ENCODE measurements at regions not wholly inside any gene's neighbourhood (a gene's known extent, or its start where the extent isn't known, plus 50 kb on each side); places are given as distances from the start of the nearest gene placed in this dataset.
A peak's percentile ranks its signal among the peaks of the same experiment; 100 is the strongest.

GRCh38 chr12:13668880-13669279 is 312.5 kb downstream of the GRIN2B start:
- DNase-seq: no peak

- no peak for DNase-seq
Measured at GRCh38 chr12:13666806-13667205, 314.6 kb downstream of the GRIN2B start.

GRCh38 chr12:13661005-13661887 is 320.2 kb downstream of the GRIN2B start:
- DNase-seq: peak; percentile 35 to 51 (median 47)

- no peak for DNase-seq
Measured at GRCh38 chr12:13654456-13654855, 326.9 kb downstream of the GRIN2B start.

GRCh38 chr12:13652105-13652504 is 329.3 kb downstream of the GRIN2B start:
- no peak for DNase-seq

GRCh38 chr12:13635709-13636108 is 345.7 kb downstream of the GRIN2B start:
- DNase-seq: no peak

- DNase-seq: no peak
Measured at GRCh38 chr12:13631873-13632272, 349.5 kb downstream of the GRIN2B start.

GRCh38 chr12:13630354-13630753 is 351.0 kb downstream of the GRIN2B start:
- no peak for DNase-seq

GRCh38 chr12:13628067-13628466 is 353.3 kb downstream of the GRIN2B start:
- DNase-seq: no peak

GRCh38 chr12:13627536-13627935 is 353.9 kb downstream of the GRIN2B start:
- DNase-seq: no peak

GRCh38 chr12:13613297-13613696 is 368.1 kb downstream of the GRIN2B start:
- no peak for DNase-seq

- no peak for DNase-seq
Measured at GRCh38 chr12:13609894-13610679, 371.3 kb downstream of the GRIN2B start.

GRCh38 chr12:13606290-13606689 is 375.1 kb downstream of the GRIN2B start:
- DNase-seq: no peak

- DNase-seq: no peak
Measured at GRCh38 chr12:13603953-13604352, 377.4 kb downstream of the GRIN2B start.

- no peak for DNase-seq
Measured at GRCh38 chr12:13602172-13602571, 379.2 kb downstream of the GRIN2B start.

GRCh38 chr12:13599176-13599575 is 382.2 kb downstream of the GRIN2B start:
- DNase-seq: no peak

GRCh38 chr12:13597837-13598236 is 383.6 kb downstream of the GRIN2B start:
- no peak for DNase-seq

GRCh38 chr12:13597166-13597565 is 384.2 kb downstream of the GRIN2B start:
- no peak for DNase-seq

- DNase-seq: no peak
Measured at GRCh38 chr12:13596714-13597113, 384.7 kb downstream of the GRIN2B start.

- DNase-seq: no peak
Measured at GRCh38 chr12:13595536-13596443, 385.6 kb downstream of the GRIN2B start.

GRCh38 chr12:13594731-13595514 is 386.5 kb downstream of the GRIN2B start:
- no peak for DNase-seq
